ENCODE measurements at regions not wholly inside any gene's neighbourhood (a gene's known extent, or its start where the extent isn't known, plus 50 kb on each side); places are given as distances from the start of the nearest gene placed in this dataset.

- peaks cover 0 to 2% (median 0%) of the 10 kb centered on the region in 3 donors for H3K27me3 ChIP-seq (ENCODE audit: control insufficient read depth in 3 of 3, insufficient read depth in 3 of 3, low read length in 3 of 3)
- FAIRE-seq = no peak
These were observed 226.8 kb upstream of the HMGA2 start for GRCh38 chr12:65597527-65597926.

GRCh38 chr12:65598688-65599087 is 225.6 kb upstream of the HMGA2 start:
- H3K27me3 ChIP-seq (ENCODE audit: control insufficient read depth in 3 of 3, insufficient read depth in 3 of 3, low read length in 3 of 3) = peaks cover 0 to 2% (median 0%) of the 10 kb centered on the region in 3 donors
- no peak overlapping the region for H3K4me3 ChIP-seq (ENCODE audit: low read depth in 1 of 3, low read length in 3 of 3)
- WGBS, 3 donors = 88 to 96% (median 91%) methylated on average over 1 of the region's 1 CpG
- no peak for DNase-seq
- no peak overlapping the region for H3K27ac ChIP-seq (ENCODE audit: low read depth in 1 of 3, low read length in 2 of 3)
- H3K9me3 ChIP-seq (ENCODE audit: control insufficient read depth in 2 of 2, insufficient read depth in 1 of 2, low read depth in 1 of 2, low read length in 1 of 2) = no peaks in the 10 kb centered on the region
- no peak for FAIRE-seq
- peaks cover 3 to 12% (median 10%) of the 10 kb centered on the region in 3 donors for H3K4me1 ChIP-seq (ENCODE audit: control insufficient read depth in 3 of 3, insufficient read depth in 2 of 3, low read depth in 1 of 3, low read length in 2 of 3)
- H3K36me3 ChIP-seq (ENCODE audit: control insufficient read depth in 3 of 3, insufficient read depth in 2 of 3, low read depth in 1 of 3, low read length in 3 of 3) = no peaks in the 10 kb centered on the region

More at GRCh38 chr12:65597527-65597926, 226.8 kb upstream of the HMGA2 start:
- Histone ChIP-seq H3K36me3 (ENCODE audit: control insufficient read depth in 3 of 3, insufficient read depth in 2 of 3, low read depth in 1 of 3, low read length in 3 of 3) (no peaks in the 10 kb centered on the region), H3K4me3 (ENCODE audit: low read depth in 1 of 3, low read length in 3 of 3) (no peak overlapping the region), H3K27ac (ENCODE audit: low read depth in 1 of 3, low read length in 2 of 3) (no peak overlapping the region), H3K4me1 (ENCODE audit: control insufficient read depth in 3 of 3, insufficient read depth in 2 of 3, low read depth in 1 of 3, low read length in 2 of 3) (peaks cover 0 to 4% (median 0%) of the 10 kb centered on the region in 3 donors), H3K9me3 (ENCODE audit: control insufficient read depth in 2 of 2, insufficient read depth in 1 of 2, low read depth in 1 of 2, low read length in 1 of 2) (no peaks in the 10 kb centered on the region)
- no peak for DNase-seq

- DNase-seq = no peak
- FAIRE-seq = no peak
- peaks cover 0 to 2% (median 0%) of the 10 kb centered on the region in 3 donors for H3K27me3 ChIP-seq (ENCODE audit: control insufficient read depth in 3 of 3, insufficient read depth in 3 of 3, low read length in 3 of 3)
- peaks cover 3 to 12% (median 12%) of the 10 kb centered on the region in 3 donors for H3K4me1 ChIP-seq (ENCODE audit: control insufficient read depth in 3 of 3, insufficient read depth in 2 of 3, low read depth in 1 of 3, low read length in 2 of 3)
- no peak overlapping the region for H3K27ac ChIP-seq (ENCODE audit: low read depth in 1 of 3, low read length in 2 of 3)
- WGBS, 3 donors = 20 to 26% (median 24%) methylated on average over 5 of the region's 5 CpGs
- no peak overlapping the region for H3K4me3 ChIP-seq (ENCODE audit: low read depth in 1 of 3, low read length in 3 of 3)
- no peaks in the 10 kb centered on the region for H3K9me3 ChIP-seq (ENCODE audit: control insufficient read depth in 2 of 2, insufficient read depth in 1 of 2, low read depth in 1 of 2, low read length in 1 of 2)
- no peaks in the 10 kb centered on the region for H3K36me3 ChIP-seq (ENCODE audit: control insufficient read depth in 3 of 3, insufficient read depth in 2 of 3, low read depth in 1 of 3, low read length in 3 of 3)
These were observed 222.1 kb upstream of the HMGA2 start for GRCh38 chr12:65602253-65602609.

GRCh38 chr12:65602610-65603295 is 221.5 kb upstream of the HMGA2 start:
- Histone ChIP-seq H3K4me3 (ENCODE audit: low read depth in 1 of 3, low read length in 3 of 3) (peak overlapping the region in 1 of 3 donors; percentile 6), H3K27ac (ENCODE audit: low read depth in 1 of 3, low read length in 2 of 3) (no peak overlapping the region), H3K27me3 (ENCODE audit: control insufficient read depth in 3 of 3, insufficient read depth in 3 of 3, low read length in 3 of 3) (peaks cover 0 to 2% (median 0%) of the 10 kb centered on the region in 3 donors), H3K4me1 (ENCODE audit: control insufficient read depth in 3 of 3, insufficient read depth in 2 of 3, low read depth in 1 of 3, low read length in 2 of 3) (peaks cover 3 to 13% (median 12%) of the 10 kb centered on the region in 3 donors), H3K9me3 (ENCODE audit: control insufficient read depth in 2 of 2, insufficient read depth in 1 of 2, low read depth in 1 of 2, low read length in 1 of 2) (peaks cover 0 to 3% of the 10 kb centered on the region in 2 donors), H3K36me3 (ENCODE audit: control insufficient read depth in 3 of 3, insufficient read depth in 2 of 3, low read depth in 1 of 3, low read length in 3 of 3) (no peaks in the 10 kb centered on the region)
- DNase-seq = peak; percentile 77 to 87
- WGBS, 3 donors = 2 to 15% (median 12%) methylated on average over 11 of the region's 11 CpGs
- no peak for FAIRE-seq

- FAIRE-seq = no peak
- H3K27ac ChIP-seq (ENCODE audit: low read depth in 1 of 3, low read length in 2 of 3) = no peak overlapping the region
- peaks cover 3 to 13% (median 12%) of the 10 kb centered on the region in 3 donors for H3K4me1 ChIP-seq (ENCODE audit: control insufficient read depth in 3 of 3, insufficient read depth in 2 of 3, low read depth in 1 of 3, low read length in 2 of 3)
- peaks cover 0 to 3% (median 0%) of the 10 kb centered on the region in 3 donors for H3K27me3 ChIP-seq (ENCODE audit: control insufficient read depth in 3 of 3, insufficient read depth in 3 of 3, low read length in 3 of 3)
- WGBS, 3 donors = 31 to 40% (median 37%) methylated on average over 8 of the region's 8 CpGs
- DNase-seq = peak; percentile 10 to 45
- no peaks in the 10 kb centered on the region for H3K36me3 ChIP-seq (ENCODE audit: control insufficient read depth in 3 of 3, insufficient read depth in 2 of 3, low read depth in 1 of 3, low read length in 3 of 3)
- H3K9me3 ChIP-seq (ENCODE audit: control insufficient read depth in 2 of 2, insufficient read depth in 1 of 2, low read depth in 1 of 2, low read length in 1 of 2) = peaks cover 0 to 8% of the 10 kb centered on the region in 2 donors
- H3K4me3 ChIP-seq (ENCODE audit: low read depth in 1 of 3, low read length in 3 of 3) = no peak overlapping the region
These were observed 220.6 kb upstream of the HMGA2 start for GRCh38 chr12:65603438-65604351.

GRCh38 chr12:65605019-65605418 is 219.3 kb upstream of the HMGA2 start:
- no peaks in the 10 kb centered on the region for H3K36me3 ChIP-seq (ENCODE audit: control insufficient read depth in 3 of 3, insufficient read depth in 2 of 3, low read depth in 1 of 3, low read length in 3 of 3)
- DNase-seq = no peak
- H3K4me1 ChIP-seq (ENCODE audit: control insufficient read depth in 3 of 3, insufficient read depth in 2 of 3, low read depth in 1 of 3, low read length in 2 of 3) = peaks cover 3 to 13% (median 12%) of the 10 kb centered on the region in 3 donors
- no peak overlapping the region for H3K4me3 ChIP-seq (ENCODE audit: low read depth in 1 of 3, low read length in 3 of 3)
- no peak for FAIRE-seq
- H3K27ac ChIP-seq (ENCODE audit: low read depth in 1 of 3, low read length in 2 of 3) = no peak overlapping the region
- H3K27me3 ChIP-seq (ENCODE audit: control insufficient read depth in 3 of 3, insufficient read depth in 3 of 3, low read length in 3 of 3) = peaks cover 0 to 3% (median 0%) of the 10 kb centered on the region in 3 donors
- 75 to 86% (median 79%) methylated on average over 2 of the region's 2 CpGs for WGBS, 3 donors
- peaks cover 0 to 8% of the 10 kb centered on the region in 2 donors for H3K9me3 ChIP-seq (ENCODE audit: control insufficient read depth in 2 of 2, insufficient read depth in 1 of 2, low read depth in 1 of 2, low read length in 1 of 2)

GRCh38 chr12:65606008-65606766 is 218.1 kb upstream of the HMGA2 start:
- peaks cover 3 to 13% (median 12%) of the 10 kb centered on the region in 3 donors for H3K4me1 ChIP-seq (ENCODE audit: control insufficient read depth in 3 of 3, insufficient read depth in 2 of 3, low read depth in 1 of 3, low read length in 2 of 3)
- H3K9me3 ChIP-seq (ENCODE audit: control insufficient read depth in 2 of 2, insufficient read depth in 1 of 2, low read depth in 1 of 2, low read length in 1 of 2) = peaks cover 0 to 8% of the 10 kb centered on the region in 2 donors
- FAIRE-seq (no peak), DNase-seq (no peak)
- H3K36me3 ChIP-seq (ENCODE audit: control insufficient read depth in 3 of 3, insufficient read depth in 2 of 3, low read depth in 1 of 3, low read length in 3 of 3) = no peaks in the 10 kb centered on the region
- no peak overlapping the region for H3K27ac ChIP-seq (ENCODE audit: low read depth in 1 of 3, low read length in 2 of 3)
- 42 to 60% (median 56%) methylated on average over 4 of the region's 4 CpGs for WGBS, 3 donors
- H3K4me3 ChIP-seq (ENCODE audit: low read depth in 1 of 3, low read length in 3 of 3) = no peak overlapping the region
- peaks cover 0 to 3% (median 0%) of the 10 kb centered on the region in 3 donors for H3K27me3 ChIP-seq (ENCODE audit: control insufficient read depth in 3 of 3, insufficient read depth in 3 of 3, low read length in 3 of 3)

GRCh38 chr12:65607401-65607841 is 216.9 kb upstream of the HMGA2 start:
- DNase-seq = peak; percentile 14 to 42
- WGBS, 3 donors = 10 to 29% (median 20%) methylated on average over 3 of the region's 3 CpGs
- H3K4me1 ChIP-seq (ENCODE audit: control insufficient read depth in 3 of 3, insufficient read depth in 2 of 3, low read depth in 1 of 3, low read length in 2 of 3) = peaks cover 3 to 13% (median 8%) of the 10 kb centered on the region in 3 donors
- no peaks in the 10 kb centered on the region for H3K36me3 ChIP-seq (ENCODE audit: control insufficient read depth in 3 of 3, insufficient read depth in 2 of 3, low read depth in 1 of 3, low read length in 3 of 3)
- peaks cover 0 to 8% of the 10 kb centered on the region in 2 donors for H3K9me3 ChIP-seq (ENCODE audit: control insufficient read depth in 2 of 2, insufficient read depth in 1 of 2, low read depth in 1 of 2, low read length in 1 of 2)
- no peak for FAIRE-seq
- H3K27me3 ChIP-seq (ENCODE audit: control insufficient read depth in 3 of 3, insufficient read depth in 3 of 3, low read length in 3 of 3) = peaks cover 0 to 3% (median 0%) of the 10 kb centered on the region in 3 donors
- H3K27ac ChIP-seq (ENCODE audit: low read depth in 1 of 3, low read length in 2 of 3) = peak overlapping the region in 1 of 3 donors; percentile 13
- no peak overlapping the region for H3K4me3 ChIP-seq (ENCODE audit: low read depth in 1 of 3, low read length in 3 of 3)
